Renal pelvis (tissue), 1 donor: ENCODE measurements at regions not wholly inside any gene's neighbourhood (a gene's known extent, or its start where the extent isn't known, plus 50 kb on each side); places are given as distances from the start of the nearest gene placed in this dataset.

ENCODE experiments used
- DNase-seq: peaks from one replicate; pipeline ENCODE4 v3.0.0-alpha.2; 2013

- DNase-seq, result no peak
Observed at GRCh38 chr5:167785106-167785505, 506.3 kb upstream of the WWC1 start.

GRCh38 chr5:167785901-167786300 is 505.5 kb upstream of the WWC1 start:
- DNase-seq, result no peak

GRCh38 chr5:167786871-167787578 is 504.4 kb upstream of the WWC1 start:
- no peak for DNase-seq

- DNase-seq, result no peak
Observed at GRCh38 chr5:167790045-167790444, 501.4 kb upstream of the WWC1 start.

GRCh38 chr5:167790462-167791260 is 500.8 kb upstream of the WWC1 start:
- DNase-seq, result no peak

- DNase-seq, result no peak
Observed at GRCh38 chr5:167792514-167792913, 498.9 kb upstream of the WWC1 start.

GRCh38 chr5:167793700-167794099 is 497.7 kb upstream of the WWC1 start:
- no peak for DNase-seq

- DNase-seq, result no peak
Observed at GRCh38 chr5:167794121-167794520, 497.3 kb upstream of the WWC1 start.

GRCh38 chr5:167796672-167797071 is 494.8 kb upstream of the WWC1 start:
- no peak for DNase-seq

GRCh38 chr5:167797933-167798332 is 493.5 kb upstream of the WWC1 start:
- no peak for DNase-seq

GRCh38 chr5:167798448-167798847 is 493.0 kb upstream of the WWC1 start:
- DNase-seq, result no peak

GRCh38 chr5:167800427-167800826 is 491.0 kb upstream of the WWC1 start:
- no peak for DNase-seq

GRCh38 chr5:167801999-167802398 is 489.4 kb upstream of the WWC1 start:
- no peak for DNase-seq

GRCh38 chr5:167802755-167803431 is 488.6 kb upstream of the WWC1 start:
- DNase-seq, result no peak

GRCh38 chr5:167804512-167805220 is 486.8 kb upstream of the WWC1 start:
- no peak for DNase-seq

GRCh38 chr5:167810573-167810972 is 480.9 kb upstream of the WWC1 start:
- no peak for DNase-seq

GRCh38 chr5:167812871-167813270 is 478.6 kb upstream of the WWC1 start:
- DNase-seq, result no peak

- no peak for DNase-seq
Observed at GRCh38 chr5:167813389-167813788, 478.1 kb upstream of the WWC1 start.

GRCh38 chr5:167814040-167814439 is 477.4 kb upstream of the WWC1 start:
- DNase-seq, result no peak

GRCh38 chr5:167814828-167815227 is 476.6 kb upstream of the WWC1 start:
- DNase-seq, result no peak

GRCh38 chr5:167816354-167816753 is 475.1 kb upstream of the WWC1 start:
- no peak for DNase-seq

GRCh38 chr5:167816864-167817263 is 474.6 kb upstream of the WWC1 start:
- DNase-seq, result no peak
